Adrenal gland (tissue), 5 donors: ENCODE measurements at regions not wholly inside any gene's neighbourhood (a gene's known extent, or its start where the extent isn't known, plus 50 kb on each side); places are given as distances from the start of the nearest gene placed in this dataset.

ENCODE experiments used
- POLR2A ChIP-seq, 2 donors: fragments of 450-650 bp; IDR thresholded peaks; one replicate each; pipeline ENCODE4 v1.6.1; 2017; ENCODE audit warnings: antibody characterized with exemption in 2 of 2, mild to moderate bottlenecking in 2 of 2, moderate library complexity in 1 of 2
- TF ChIP-seq, protein P1 (sequence below), 6 experiments: fragments of 450-650 bp in 4 of 6; fragments of 200-600 bp in 2 of 6; sonication (generic) in 1 of 6; IDR thresholded peaks; 1 replicate in 5 of 6; 2 replicates in 1 of 6; pipeline versions ENCODE4 v1.5.1 to v1.8.0; 2016 to 2021; ENCODE audit warnings: antibody characterized with exemption in 6 of 6, mild to moderate bottlenecking in 2 of 6, moderate library complexity in 1 of 6
- donor health status: DM: no; HTN: no; CAD: no.

DNA sequence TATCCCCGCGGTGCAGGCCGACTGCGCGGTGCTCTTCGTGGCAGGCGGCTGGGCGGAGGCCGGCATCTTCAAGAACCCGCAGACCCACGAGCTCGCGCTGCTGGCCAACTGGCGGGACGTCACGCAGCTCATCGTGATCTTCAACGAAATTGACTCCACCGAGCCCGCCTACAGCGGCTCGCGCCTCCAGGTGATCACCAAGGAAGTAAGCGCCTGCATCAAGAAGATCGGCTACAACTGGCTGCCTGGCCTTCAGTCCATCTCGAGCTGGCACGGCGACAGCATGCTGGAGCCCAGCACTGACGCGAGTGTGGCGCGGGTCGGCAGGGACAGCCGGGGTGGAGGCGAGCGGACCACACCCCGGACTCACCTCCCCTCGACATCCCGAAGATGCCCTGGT is 53.9 kb upstream of the MTNR1B start:
- TF ChIP-seq, protein P1, sequence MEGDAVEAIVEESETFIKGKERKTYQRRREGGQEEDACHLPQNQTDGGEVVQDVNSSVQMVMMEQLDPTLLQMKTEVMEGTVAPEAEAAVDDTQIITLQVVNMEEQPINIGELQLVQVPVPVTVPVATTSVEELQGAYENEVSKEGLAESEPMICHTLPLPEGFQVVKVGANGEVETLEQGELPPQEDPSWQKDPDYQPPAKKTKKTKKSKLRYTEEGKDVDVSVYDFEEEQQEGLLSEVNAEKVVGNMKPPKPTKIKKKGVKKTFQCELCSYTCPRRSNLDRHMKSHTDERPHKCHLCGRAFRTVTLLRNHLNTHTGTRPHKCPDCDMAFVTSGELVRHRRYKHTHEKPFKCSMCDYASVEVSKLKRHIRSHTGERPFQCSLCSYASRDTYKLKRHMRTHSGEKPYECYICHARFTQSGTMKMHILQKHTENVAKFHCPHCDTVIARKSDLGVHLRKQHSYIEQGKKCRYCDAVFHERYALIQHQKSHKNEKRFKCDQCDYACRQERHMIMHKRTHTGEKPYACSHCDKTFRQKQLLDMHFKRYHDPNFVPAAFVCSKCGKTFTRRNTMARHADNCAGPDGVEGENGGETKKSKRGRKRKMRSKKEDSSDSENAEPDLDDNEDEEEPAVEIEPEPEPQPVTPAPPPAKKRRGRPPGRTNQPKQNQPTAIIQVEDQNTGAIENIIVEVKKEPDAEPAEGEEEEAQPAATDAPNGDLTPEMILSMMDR (IDR thresholded peaks at IDR 0.05), result no peak
- TF ChIP-seq POLR2A (IDR thresholded peaks at IDR 0.05), result no peak
